Gastrocnemius medialis (tissue), 4 donors: ENCODE measurements at regions not wholly inside any gene's neighbourhood (a gene's known extent, or its start where the extent isn't known, plus 50 kb on each side); places are given as distances from the start of the nearest gene placed in this dataset.
A peak's percentile ranks its signal among the peaks of the same experiment; 100 is the strongest.

ENCODE experiments used
- ATAC-seq, 2 donors: fragments of 150-250 bp; one replicate each; pipeline ENCODE4 v1.9.1; 2016
- DNase-seq, 2 donors: peaks; one replicate each; pipeline ENCODE4 v3.0.0-alpha.2; 2019
- H3K27ac ChIP-seq, 4 donors: fragments of 200-600 bp; sonication (generic); 1 replicate in 1 of 4; 2 replicates in 3 of 4; pipeline ENCODE4 v1.5.1; 2016 to 2018; ENCODE audit warnings: mild to moderate bottlenecking in 2 of 4, moderate library complexity in 1 of 4
- H3K27me3 ChIP-seq, 3 donors: fragments of 200-600 bp; sonication (generic) in 2 of 3; 1 replicate in 1 of 3; 2 replicates in 2 of 3; pipeline versions ENCODE4 v1.5.1 to v1.6.0; 2016 to 2019; ENCODE audit warnings: mild to moderate bottlenecking in 1 of 3, moderate library complexity in 1 of 3
- H3K36me3 ChIP-seq, 2 donors: fragments of 200-600 bp; sonication (generic) in 1 of 2; one replicate each; pipeline ENCODE4 v1.5.1; 2017 to 2018
- H3K4me1 ChIP-seq, 2 donors: fragments of 200-600 bp; sonication (generic) in 1 of 2; one replicate each; pipeline ENCODE4 v1.5.1; 2016 to 2017; ENCODE audit warnings: mild to moderate bottlenecking in 2 of 2
- H3K4me3 ChIP-seq, 4 donors: fragments of 200-600 bp; sonication (generic) in 3 of 4; 1 replicate in 1 of 4; 2 replicates in 3 of 4; pipeline ENCODE4 v1.5.1; 2016 to 2019; ENCODE audit warnings: mild to moderate bottlenecking in 2 of 4
- H3K9me3 ChIP-seq, 3 donors: fragments of 200-600 bp; sonication (generic) in 2 of 3; 1 replicate in 1 of 3; 2 replicates in 2 of 3; pipeline ENCODE4 v1.5.1; 2016 to 2019
- CTCF ChIP-seq, 5 experiments: fragments of 450-650 bp in 3 of 5; fragments of 200-600 bp in 2 of 5; sonication (generic) in 2 of 5; IDR thresholded peaks in 4 of 5; conservative IDR thresholded peaks in 1 of 5; 1 replicate in 4 of 5; 2 replicates in 1 of 5; pipeline ENCODE4 v1.5.1; 2016 to 2019; ENCODE audit warnings: antibody characterized with exemption in 5 of 5, mild to moderate bottlenecking in 3 of 5, moderate library complexity in 3 of 5
- POLR2A ChIP-seq, 2 donors: fragments of 450-650 bp; IDR thresholded peaks; one replicate each; pipeline ENCODE4 v1.6.1; 2017; ENCODE audit warnings: antibody characterized with exemption in 2 of 2, mild to moderate bottlenecking in 2 of 2, moderate library complexity in 2 of 2
- in situ Hi-C, 4 donors: fragments of 200-750 bp; cut with MboI; loops; one replicate each; pipeline versions ENCODE4 v1.15.0 to v1.8.0; 2017; ENCODE audit warnings: low sequenced_read_pairs in 4 of 4
- intact Hi-C: fragments of 100-400 bp; cut with DNase I; formaldehyde crosslinking; loops from one replicate; pipeline ENCODE4 v1.15.1; 2023; ENCODE audit warnings: low total_unique reads

- Histone ChIP-seq H3K27ac (no peak overlapping the region), H3K27me3 (no peaks in the 10 kb centered on the region), H3K9me3 (no peaks in the 10 kb centered on the region), H3K4me3 (no peak overlapping the region), H3K36me3 (no peaks in the 10 kb centered on the region), H3K4me1 (no peaks in the 10 kb centered on the region)
- in situ Hi-C loops = no loop called here
- intact Hi-C loops = no loop called here
- no peak for ATAC-seq
- TF ChIP-seq CTCF (IDR thresholded peaks at IDR 0.05 in 4 of 5, conservative IDR thresholded peaks at IDR 0.05 in 1 of 5) = no peak
- TF ChIP-seq POLR2A (IDR thresholded peaks at IDR 0.05) = no peak
- DNase-seq = no peak
Measured at GRCh38 chr17:12349297-12349696, 316.4 kb upstream of the MYOCD start.

- TF ChIP-seq POLR2A (IDR thresholded peaks at IDR 0.05) (no peak), CTCF (IDR thresholded peaks at IDR 0.05 in 4 of 5, conservative IDR thresholded peaks at IDR 0.05 in 1 of 5) (no peak)
- intact Hi-C loops (no loop called here), in situ Hi-C loops (no loop called here)
- H3K27ac ChIP-seq = no peak overlapping the region
- no peaks in the 10 kb centered on the region for H3K27me3 ChIP-seq
- DNase-seq (no peak), ATAC-seq (no peak)
- H3K9me3 ChIP-seq = no peaks in the 10 kb centered on the region
- no peak overlapping the region for H3K4me3 ChIP-seq
- H3K4me1 ChIP-seq = no peaks in the 10 kb centered on the region
- H3K36me3 ChIP-seq = no peaks in the 10 kb centered on the region
Measured at GRCh38 chr17:12352127-12352526, 313.6 kb upstream of the MYOCD start.

GRCh38 chr17:12357600-12357999, 308.1 kb upstream of the MYOCD start:
- Histone ChIP-seq H3K27me3 (no peaks in the 10 kb centered on the region), H3K36me3 (no peaks in the 10 kb centered on the region), H3K4me1 (no peaks in the 10 kb centered on the region), H3K27ac (no peak overlapping the region), H3K4me3 (no peak overlapping the region), H3K9me3 (no peaks in the 10 kb centered on the region)
- DNase-seq = no peak
- ATAC-seq = no peak
- no peak for TF ChIP-seq CTCF (IDR thresholded peaks at IDR 0.05 in 4 of 5, conservative IDR thresholded peaks at IDR 0.05 in 1 of 5)
- no peak for TF ChIP-seq POLR2A (IDR thresholded peaks at IDR 0.05)
- in situ Hi-C loops = no loop called here
- intact Hi-C loops = no loop called here

GRCh38 chr17:12358477-12358876, 307.2 kb upstream of the MYOCD start:
- no peak for DNase-seq
- no peaks in the 10 kb centered on the region for H3K27me3 ChIP-seq
- in situ Hi-C loops (no loop called here), intact Hi-C loops (no loop called here)
- H3K4me3 ChIP-seq = no peak overlapping the region
- TF ChIP-seq POLR2A (IDR thresholded peaks at IDR 0.05) (no peak), CTCF (IDR thresholded peaks at IDR 0.05 in 4 of 5, conservative IDR thresholded peaks at IDR 0.05 in 1 of 5) (no peak)
- no peak overlapping the region for H3K27ac ChIP-seq
- ATAC-seq = no peak
- no peaks in the 10 kb centered on the region for H3K9me3 ChIP-seq
- H3K36me3 ChIP-seq = no peaks in the 10 kb centered on the region
- no peaks in the 10 kb centered on the region for H3K4me1 ChIP-seq

GRCh38 chr17:12362853-12363455, 302.7 kb upstream of the MYOCD start:
- DNase-seq (peak in 1 of 2 donors; percentile 10), ATAC-seq (no peak)
- TF ChIP-seq CTCF (IDR thresholded peaks at IDR 0.05 in 4 of 5, conservative IDR thresholded peaks at IDR 0.05 in 1 of 5) (no peak), POLR2A (IDR thresholded peaks at IDR 0.05) (no peak)
- Histone ChIP-seq H3K27me3 (no peaks in the 10 kb centered on the region), H3K4me3 (no peak overlapping the region), H3K36me3 (no peaks in the 10 kb centered on the region), H3K9me3 (no peaks in the 10 kb centered on the region), H3K4me1 (no peaks in the 10 kb centered on the region), H3K27ac (no peak overlapping the region)
- in situ Hi-C loops (no loop called here), intact Hi-C loops (no loop called here)
